K562 (cell line): ENCODE measurements at regions not wholly inside any gene's neighbourhood (a gene's known extent, or its start where the extent isn't known, plus 50 kb on each side); places are given as distances from the start of the nearest gene placed in this dataset.

Experiments used
- ATAC-seq: fragments of 200-7000 bp; cut with Tn5 transposase; 3 replicates; pipeline ENCODE4 v1.9.1; 2020; ENCODE audit warnings: moderate library complexity
- BruUV-seq: library from RNA; stranded (reverse); fragments of 400-500 nt; replicated peaks from 2 replicates; lab custom pipeline; 2021; lab: Mats Ljungman, UMichigan
- CTCF ChIA-PET: fragments of 300-600 bp; formaldehyde crosslinking; extraction: SDS; loops from one replicate; lab custom pipeline; 2021; ENCODE audit warnings: low intra/inter-chr PET ratio; lab: Yijun Ruan, JAX
- POLR2A ChIA-PET: fragments of 300-600, 350-650 bp; sonication (Branson Sonifier 250); formaldehyde crosslinking; extraction: SDS; loops from one replicate; lab custom pipeline; 2021; ENCODE audit warnings: antibody characterized with exemption, inconsistent platforms; lab: Yijun Ruan, JAX
- DNase-seq, 4 experiments: peaks; one replicate each; pipeline versions ENCODE4 v3.0.0 to v3.0.0-alpha.2; 2011 to 2018; ENCODE audit warnings: low spot score in 3 of 4, mixed read lengths in 3 of 4; ENCODE audit errors: extremely low read depth in 1 of 4
- FAIRE-seq: peaks from 2 replicates; lab custom pipeline; 2011; peaks lifted over from hg19 to GRCh38; lab: Jason Lieb, UNC
- H2AFZ ChIP-seq: 2 replicates; pipeline ENCODE4 v1.6.0; 2011; ENCODE audit warnings: low read depth, low read length, control low read depth, inconsistent platforms
- H3K27ac ChIP-seq: fragments of 200-600 bp; 3 replicates; pipeline ENCODE4 v1.8.0; 2011; ENCODE audit warnings: low read depth, mild to moderate bottlenecking, control low read depth, inconsistent platforms, low read length, moderate library complexity, mixed read lengths; ENCODE audit errors: extremely low read depth
- H3K27me3 ChIP-seq, 2 experiments: fragments of 300-600 bp in 1 of 2; 2 replicates in 1 of 2; 3 replicates in 1 of 2; pipeline versions ENCODE4 v1.6.0 to v1.8.0; 2011; ENCODE audit warnings: inconsistent platforms in 2 of 2, low read length in 2 of 2, mild to moderate bottlenecking in 1 of 2, mixed read lengths in 1 of 2, moderate library complexity in 1 of 2; ENCODE audit not compliant: control insufficient read depth in 2 of 2, insufficient read depth in 2 of 2
- H3K36me3 ChIP-seq: fragments of 300-600 bp; 3 replicates; pipeline ENCODE4 v1.8.0; 2011; ENCODE audit warnings: mild to moderate bottlenecking, low read length, inconsistent platforms; ENCODE audit not compliant: control insufficient read depth, insufficient read depth
- H3K4me1 ChIP-seq, 2 experiments: fragments of 200-600 bp in 1 of 2; replicated peaks in 1 of 2; 2 replicates in 1 of 2; 3 replicates in 1 of 2; pipeline versions ENCODE4 v1.5.1 to v1.8.0; 2011; ENCODE audit warnings: inconsistent platforms in 2 of 2, low read length in 2 of 2, mild to moderate bottlenecking in 1 of 2, mixed read lengths in 1 of 2, moderate library complexity in 1 of 2; ENCODE audit not compliant: control insufficient read depth in 2 of 2, insufficient read depth in 2 of 2
- H3K4me2 ChIP-seq: 2 replicates; pipeline ENCODE4 v1.6.1; 2011; ENCODE audit warnings: low read length, control low read depth, inconsistent platforms, mixed read lengths; ENCODE audit not compliant: insufficient read depth
- H3K4me3 ChIP-seq: fragments of 200-600 bp; sonication (generic), shearing (Covaris generic); 2 replicates; pipeline ENCODE4 v1.5.1; 2016; ENCODE audit warnings: control low read depth, inconsistent platforms
- H3K79me2 ChIP-seq: fragments of 200-600 bp; 3 replicates; pipeline ENCODE4 v1.8.0; 2011; ENCODE audit warnings: low read length, inconsistent platforms; ENCODE audit not compliant: control insufficient read depth, insufficient read depth
- H3K9ac ChIP-seq, 2 experiments: 2 replicates each; pipeline versions ENCODE4 v1.6.0 to v1.6.1; 2011; ENCODE audit warnings: low read depth in 2 of 2, low read length in 2 of 2, control low read depth in 1 of 2, inconsistent platforms in 1 of 2, mild to moderate bottlenecking in 1 of 2, mixed read lengths in 1 of 2; ENCODE audit not compliant: insufficient read depth in 1 of 2
- H3K9me1 ChIP-seq: one replicate; pipeline ENCODE4 v1.6.0; 2011; ENCODE audit warnings: inconsistent platforms, mild to moderate bottlenecking, low read length, moderate library complexity; ENCODE audit not compliant: control insufficient read depth, insufficient read depth
- H3K9me3 ChIP-seq: replicated peaks from 2 replicates; pipeline ENCODE4 v1.5.1; 2011; ENCODE audit warnings: low read depth, low read length, inconsistent platforms; ENCODE audit not compliant: control insufficient read depth, insufficient read depth
- H4K20me1 ChIP-seq: replicated peaks from 2 replicates; pipeline ENCODE4 v1.6.1; 2011; ENCODE audit warnings: low read length, inconsistent platforms, mixed read lengths; ENCODE audit not compliant: control insufficient read depth, insufficient read depth
- ARID4B ChIP-seq: sonication (generic); formaldehyde crosslinking; IDR thresholded peaks from 2 replicates; pipeline ENCODE4 v1.8.0; 2022; ENCODE audit warnings: mild to moderate bottlenecking, missing genetic modification reagents
- ATF4 ChIP-seq: fragments of 450-650 bp; formaldehyde crosslinking; IDR thresholded peaks from 2 replicates; pipeline ENCODE4 v1.4.0; 2022; ENCODE audit warnings: mild to moderate bottlenecking, moderate library complexity
- ATF7 ChIP-seq: fragments of 450-650 bp; IDR thresholded peaks from 2 replicates; pipeline ENCODE4 v1.7.1; 2014; ENCODE audit warnings: mild to moderate bottlenecking, moderate library complexity
- GATAD2B ChIP-seq: fragments of 450-650 bp; IDR thresholded peaks from 2 replicates; pipeline ENCODE4 v1.6.1; 2017; ENCODE audit warnings: mild to moderate bottlenecking, borderline replicate concordance
- KDM2B ChIP-seq: fragments of 250-450 bp; sonication (Bioruptor Pico); IDR thresholded peaks from 2 replicates; pipeline ENCODE4 v1.8.0; 2021; ENCODE audit warnings: mild to moderate bottlenecking, moderate library complexity
- NCOR1 ChIP-seq: fragments of 450-650 bp; IDR thresholded peaks from 2 replicates; pipeline ENCODE4 v1.6.1; 2016; ENCODE audit warnings: mild to moderate bottlenecking, moderate library complexity
- NFRKB ChIP-seq: fragments of 450-650 bp; IDR thresholded peaks from 2 replicates; pipeline ENCODE4 v1.6.1; 2016; ENCODE audit warnings: low read depth
- PBX2 ChIP-seq, 2 experiments: IDR thresholded peaks in 1 of 2; conservative IDR thresholded peaks in 1 of 2; 2 replicates each; pipeline ENCODE4 v1.6.1; 2016; ENCODE audit warnings: low read depth in 2 of 2, mild to moderate bottlenecking in 1 of 2, missing compliant biosample characterization in 1 of 2, missing genetic modification characterization in 1 of 2, moderate library complexity in 1 of 2
- PURB ChIP-seq: sonication (generic); formaldehyde crosslinking; IDR thresholded peaks from 2 replicates; pipeline ENCODE4 v1.9.0; 2021; ENCODE audit warnings: low read depth, mild to moderate bottlenecking, missing genetic modification reagents
- TCF7L2 ChIP-seq: fragments of 150-350 bp; IDR thresholded peaks from 2 replicates; pipeline ENCODE4 v1.6.1; 2016; ENCODE audit warnings: low read depth, mild to moderate bottlenecking, low read length, moderate library complexity
- VEZF1 ChIP-seq: fragments of 200-800 bp; sonication (Bioruptor generic); IDR thresholded peaks from 2 replicates; pipeline ENCODE4 v1.6.1; 2017; ENCODE audit warnings: missing genetic modification characterization, missing compliant biosample characterization
- ZFP36 ChIP-seq: fragments of 150-350 bp; IDR thresholded peaks from 2 replicates; pipeline ENCODE4 v1.6.1; 2018; ENCODE audit warnings: low read length, low read depth; ENCODE audit not compliant: partially characterized antibody
- ZNF445 ChIP-seq: fragments of 250-450 bp; sonication (Bioruptor Pico); IDR thresholded peaks from 2 replicates; pipeline ENCODE4 v1.4.0; 2020; ENCODE audit warnings: low read depth, mild to moderate bottlenecking, moderate library complexity
- ZNF764 ChIP-seq: fragments of 250-450 bp; sonication (Bioruptor Pico); IDR thresholded peaks from 2 replicates; pipeline ENCODE4 v1.4.0; 2020; ENCODE audit warnings: low read depth, mild to moderate bottlenecking, moderate library complexity
- WGBS: fragments of 100-300 bp; shearing (Covaris generic); methylation state at CpG from one replicate; pipeline ENCODE4 v1.1.6; 2016; ENCODE audit warnings: low coverage, mixed read lengths; ENCODE audit not compliant: insufficient coverage; ENCODE audit errors: missing lambda C conversion rate; 5-methylcytosine and 5-hydroxymethylcytosine counted together
- in situ Hi-C: fragments of 300-500 bp; cut with MboI; formaldehyde crosslinking; loops from 4 replicates; pipeline ENCODE4 v1.15.0; 2018; ENCODE audit warnings: inconsistent platforms, mixed read lengths
- intact Hi-C: fragments of 100-400 bp; cut with micrococcal nuclease; formaldehyde crosslinking; loops from 2 replicates; pipeline ENCODE4 v1.14.2; 2022

- intact Hi-C loops (no loop called here), in situ Hi-C loops (no loop called here)
- Histone ChIP-seq H3K9ac (no peak overlapping the region), H3K4me3 (no peak overlapping the region), H3K4me1 (no peaks in the 10 kb centered on the region), H3K9me1 (no peaks in the 10 kb centered on the region), H2AFZ (no peak overlapping the region), H3K4me2 (no peak overlapping the region), H3K27ac (no peak overlapping the region), H3K27me3 (no peaks in the 10 kb centered on the region), H3K9me3 (no peaks in the 10 kb centered on the region), H4K20me1 (no peaks in the 10 kb centered on the region), H3K36me3 (no peaks in the 10 kb centered on the region), H3K79me2 (no peaks in the 10 kb centered on the region)
- TF ChIP-seq ATF4 (CRISPR knock-in tag) (no peak), NCOR1 (no peak), TCF7L2 (no peak), ATF7 (no peak), ZNF764 (no peak), VEZF1 (CRISPR knock-in tag) (no peak), KDM2B (CRISPR knock-in tag) (no peak), ARID4B (CRISPR knock-in tag) (no peak), NFRKB (no peak), PURB (CRISPR knock-in tag) (no peak), ZNF445 (CRISPR knock-in tag) (no peak), GATAD2B (no peak), PBX2 (CRISPR knock-in tag; IDR thresholded peaks at IDR 0.05; ENCODE audit: low read depth) (no peak), PBX2 (tag; conservative IDR thresholded peaks at IDR 0.05; ENCODE audit: low read depth) (no peak), ZFP36 (no peak)
- CTCF ChIA-PET, result no interaction called here
- BruUV-seq, result no TSS peak
- ATAC-seq (no peak), FAIRE-seq (no peak), DNase-seq (no peak)
- 3% methylated on average over 2 of the region's 2 CpGs for WGBS
- POLR2A ChIA-PET, result no interaction called here
Observed at GRCh38 chr5:51838459-51838858, 455.2 kb downstream of the ISL1 start.
